H1 (cell line): ENCODE measurements at regions not wholly inside any gene's neighbourhood (a gene's known extent, or its start where the extent isn't known, plus 50 kb on each side); places are given as distances from the start of the nearest gene placed in this dataset.

Source experiments
- CTCF ChIA-PET: fragments of 300-600 bp; sonication (Branson Sonifier 250); formaldehyde crosslinking; loops from one replicate; lab custom pipeline; 2021; ENCODE audit not compliant: partially characterized antibody; lab: Charles Lee
- POLR2A ChIA-PET: fragments of 300-600 bp; sonication (Branson Sonifier 250); formaldehyde crosslinking; loops from one replicate; lab custom pipeline; 2021; ENCODE audit warnings: inconsistent platforms; ENCODE audit not compliant: partially characterized antibody; lab: Charles Lee
- DNase-seq, 2 experiments: peaks; one replicate each; pipeline versions ENCODE4 v3.0.0 to v3.0.0-alpha.2; 2010 to 2022; ENCODE audit warnings: low spot score in 2 of 2, low read depth in 1 of 2, mixed read lengths in 1 of 2
- FAIRE-seq: peaks from 2 replicates; lab custom pipeline; 2011; peaks lifted over from hg19 to GRCh38; lab: Jason Lieb, UNC
- H2AFZ ChIP-seq: 2 replicates; pipeline ENCODE4 v1.8.1; 2012; ENCODE audit warnings: low read length, inconsistent platforms
- H2AK5ac ChIP-seq: 2 replicates; pipeline ENCODE4 v1.6.1; 2013; ENCODE audit warnings: low read depth, low read length
- H2BK120ac ChIP-seq: replicated peaks from 2 replicates; pipeline ENCODE3; 2013; ENCODE audit warnings: low read depth, low read length, inconsistent platforms
- H2BK12ac ChIP-seq: 2 replicates; pipeline ENCODE4 v1.6.1; 2013; ENCODE audit warnings: low read depth, low read length
- H2BK15ac ChIP-seq: 2 replicates; pipeline ENCODE4 v1.6.1; 2013; ENCODE audit warnings: low read length
- H2BK20ac ChIP-seq: 2 replicates; pipeline ENCODE4 v1.6.1; 2013; ENCODE audit warnings: low read length
- H2BK5ac ChIP-seq: 2 replicates; pipeline ENCODE4 v1.6.1; 2013; ENCODE audit warnings: low read depth, low read length
- H3K14ac ChIP-seq: 2 replicates; pipeline ENCODE4 v1.6.1; 2013; ENCODE audit warnings: inconsistent platforms; ENCODE audit not compliant: insufficient read length
- H3K18ac ChIP-seq: 2 replicates; pipeline ENCODE4 v1.6.1; 2013; ENCODE audit warnings: low read length; ENCODE audit errors: extremely low read depth
- H3K23ac ChIP-seq: 2 replicates; pipeline ENCODE4 v1.6.1; 2013; ENCODE audit warnings: inconsistent platforms; ENCODE audit not compliant: insufficient read length
- H3K23me2 ChIP-seq: 2 replicates; pipeline ENCODE4 v1.6.1; 2013; ENCODE audit warnings: low read depth, low read length
- H3K27ac ChIP-seq: 2 replicates; pipeline ENCODE4 v1.6.1; 2011; ENCODE audit warnings: low read depth, low read length, inconsistent platforms
- H3K27me3 ChIP-seq, 4 experiments: replicated peaks in 1 of 4; 1 replicate in 1 of 4; 2 replicates in 3 of 4; pipeline versions ENCODE4 v1.6.1 to v1.8.1; 2011 to 2013; ENCODE audit warnings: low read length in 3 of 4, mild to moderate bottlenecking in 3 of 4, inconsistent platforms in 2 of 4, mixed read lengths in 2 of 4, moderate library complexity in 1 of 4; ENCODE audit not compliant: control insufficient read depth in 3 of 4, insufficient read depth in 3 of 4; ENCODE audit errors: extremely low read depth in 1 of 4
- H3K36me3 ChIP-seq, 4 experiments: 2 replicates each; pipeline versions ENCODE4 v1.6.1 to v1.8.1; 2011 to 2013; ENCODE audit warnings: mild to moderate bottlenecking in 4 of 4, low read length in 3 of 4, moderate library complexity in 2 of 4, control low read depth in 1 of 4, inconsistent platforms in 1 of 4; ENCODE audit not compliant: insufficient read depth in 4 of 4, control insufficient read depth in 2 of 4
- H3K4ac ChIP-seq: replicated peaks from 2 replicates; pipeline ENCODE3; 2013; ENCODE audit warnings: low read length, low read depth, mixed read lengths, inconsistent platforms; ENCODE audit not compliant: insufficient read length
- H3K4me1 ChIP-seq, 4 experiments: replicated peaks in 1 of 4; 1 replicate in 1 of 4; 2 replicates in 3 of 4; pipeline versions ENCODE4 v1.6.1 to v1.8.1; 2011 to 2013; ENCODE audit warnings: low read length in 3 of 4, inconsistent platforms in 2 of 4, mixed read lengths in 1 of 4; ENCODE audit not compliant: insufficient read depth in 4 of 4, control insufficient read depth in 3 of 4
- H3K4me2 ChIP-seq, 2 experiments: 2 replicates each; pipeline versions ENCODE4 v1.6.1 to v1.8.1; 2011 to 2013; ENCODE audit warnings: low read depth in 2 of 2, low read length in 2 of 2, control low read depth in 1 of 2, inconsistent platforms in 1 of 2, mild to moderate bottlenecking in 1 of 2; ENCODE audit not compliant: insufficient read depth in 1 of 2
- H3K4me3 ChIP-seq, 4 experiments: fragments of 200-600, 300-600 bp in 1 of 4; sonication (generic), shearing (Covaris generic), sonication (Bioruptor Twin) in 1 of 4; 2 replicates each; pipeline versions ENCODE4 v1.5.1 to v1.8.1; 2011 to 2016; ENCODE audit warnings: low read length in 4 of 4, low read depth in 3 of 4, control low read depth in 2 of 4, inconsistent platforms in 2 of 4, mild to moderate bottlenecking in 2 of 4, mixed read lengths in 1 of 4, moderate library complexity in 1 of 4; ENCODE audit not compliant: insufficient read depth in 2 of 4; ENCODE audit errors: extremely low read depth in 1 of 4
- H3K56ac ChIP-seq: replicated peaks from 2 replicates; pipeline ENCODE3; 2013; ENCODE audit warnings: low read depth, mild to moderate bottlenecking, mixed read lengths, low read length, inconsistent platforms; ENCODE audit not compliant: insufficient read length
- H3K79me1 ChIP-seq: 2 replicates; pipeline ENCODE4 v1.6.1; 2013; ENCODE audit warnings: low read depth, low read length, control low read depth
- H3K79me2 ChIP-seq, 2 experiments: 2 replicates each; pipeline versions ENCODE4 v1.6.1 to v1.8.1; 2012 to 2013; ENCODE audit warnings: low read length in 2 of 2, mild to moderate bottlenecking in 2 of 2, inconsistent platforms in 1 of 2; ENCODE audit not compliant: insufficient read depth in 2 of 2, control insufficient read depth in 1 of 2
- H3K9ac ChIP-seq, 4 experiments: replicated peaks in 1 of 4; 1 replicate in 1 of 4; 2 replicates in 3 of 4; pipeline versions ENCODE4 v1.6.1 to v1.8.1; 2011 to 2013; ENCODE audit warnings: low read depth in 3 of 4, low read length in 3 of 4, control low read depth in 2 of 4, mild to moderate bottlenecking in 2 of 4, moderate library complexity in 2 of 4, inconsistent platforms in 1 of 4; ENCODE audit errors: extremely low read depth in 1 of 4
- H3K9me3 ChIP-seq, 2 experiments: 2 replicates each; pipeline versions ENCODE4 v1.6.1 to v1.8.1; 2012 to 2013; ENCODE audit warnings: mild to moderate bottlenecking in 2 of 2, moderate library complexity in 2 of 2, control low read depth in 1 of 2, inconsistent platforms in 1 of 2, low read depth in 1 of 2, low read length in 1 of 2, mixed read lengths in 1 of 2; ENCODE audit not compliant: insufficient read depth in 2 of 2
- H4K20me1 ChIP-seq, 2 experiments: replicated peaks in 1 of 2; 2 replicates each; pipeline versions ENCODE3 to v1.8.1; 2011 to 2013; ENCODE audit warnings: inconsistent platforms in 2 of 2, low read length in 2 of 2, mild to moderate bottlenecking in 1 of 2; ENCODE audit not compliant: insufficient read depth in 2 of 2, control insufficient read depth in 1 of 2
- H4K5ac ChIP-seq: 2 replicates; pipeline ENCODE4 v1.6.1; 2013; ENCODE audit warnings: low read length, low read depth, mixed read lengths, inconsistent platforms; ENCODE audit not compliant: insufficient read length
- H4K8ac ChIP-seq: 2 replicates; pipeline ENCODE4 v1.8.0; 2013; ENCODE audit warnings: mild to moderate bottlenecking, moderate library complexity, low read length, inconsistent platforms; ENCODE audit not compliant: insufficient read depth; ENCODE audit errors: extremely low read depth
- H4K91ac ChIP-seq: replicated peaks from 2 replicates; pipeline ENCODE3; 2013; ENCODE audit warnings: low read length, mixed read lengths, inconsistent platforms; ENCODE audit not compliant: insufficient read length
- MAFK ChIP-seq: IDR thresholded peaks from 2 replicates; pipeline ENCODE4 v1.6.1; 2012; ENCODE audit warnings: low read depth, mild to moderate bottlenecking, improper control_type of control experiment, low read length
- WGBS, 2 experiments: shearing (Covaris generic) in 1 of 2; methylation state at CpG; one replicate each; pipeline versions ENCODE4 v1.1.6 to v1.1.7; 2013 to 2015; ENCODE audit warnings: low lambda C conversion rate in 2 of 2, mixed read lengths in 2 of 2, inconsistent platforms in 1 of 2, low coverage in 1 of 2, missing lambda C conversion rate in 1 of 2; ENCODE audit not compliant: insufficient replicate concordance in 2 of 2, insufficient coverage in 1 of 2, insufficient read length in 1 of 2; ENCODE audit errors: extremely low coverage in 1 of 2, missing lambda C conversion rate in 1 of 2; 5-methylcytosine and 5-hydroxymethylcytosine counted together

GRCh38 chr21:17441370-17441769 is 71.5 kb upstream of the CXADR start:
- FAIRE-seq = peak; percentile 19
- H3K23ac ChIP-seq = no peak overlapping the region
- H2AK5ac ChIP-seq = no peak overlapping the region
- no peak overlapping the region for H4K8ac ChIP-seq
- no peak overlapping the region for H3K18ac ChIP-seq
- H3K79me2 ChIP-seq = no peaks in the 10 kb centered on the region
- no peak overlapping the region for H3K27ac ChIP-seq
- H3K79me1 ChIP-seq = no peaks in the 10 kb centered on the region
- no peak overlapping the region for H2BK12ac ChIP-seq
- POLR2A ChIA-PET = interaction anchor here (0.6 to 1.1 kb wide), 2 partner anchors 25 to 30 kb away, joined by 3 to 4 read pairs; no protein-coding TSS in a partner anchor
- H2AFZ ChIP-seq = no peak overlapping the region
- no peak overlapping the region for H2BK20ac ChIP-seq
- H4K5ac ChIP-seq = no peak overlapping the region
- CTCF ChIA-PET = no interaction called here
- no peak overlapping the region for H4K91ac ChIP-seq
- no peak overlapping the region for H2BK5ac ChIP-seq
- no peak overlapping the region for H3K9ac ChIP-seq
- no peak overlapping the region for H2BK120ac ChIP-seq
- H3K27me3 ChIP-seq = no peaks in the 10 kb centered on the region
- H3K36me3 ChIP-seq = no peaks in the 10 kb centered on the region
- H3K9me3 ChIP-seq = no peaks in the 10 kb centered on the region
- H3K4ac ChIP-seq = peak overlapping the region; percentile 35
- no peak for DNase-seq
- H3K4me2 ChIP-seq = no peak overlapping the region
- no peaks in the 10 kb centered on the region for H4K20me1 ChIP-seq
- no peak overlapping the region for H3K56ac ChIP-seq
- H3K23me2 ChIP-seq = no peaks in the 10 kb centered on the region; the same call in 1 of the 2 replicates
- peaks cover 0 to 13% (median 4%) of the 10 kb centered on the region in 4 experiments; a peak in 3 of 7 replicates for H3K4me1 ChIP-seq
- no peak for TF ChIP-seq MAFK
- 72% methylated on average over 1 of the region's 1 CpG; no CpG with 5 or more reads in 1 of the 2 experiments for WGBS, 2 experiments
- H3K4me3 ChIP-seq = no peak overlapping the region
- H3K14ac ChIP-seq = no peak overlapping the region
- no peak overlapping the region for H2BK15ac ChIP-seq
